HG03060 (cell line): ENCODE measurements at regions not wholly inside any gene's neighbourhood (a gene's known extent, or its start where the extent isn't known, plus 50 kb on each side); places are given as distances from the start of the nearest gene placed in this dataset.

Experiments
- ATAC-seq: cut with Tn5 transposase; IDR thresholded peaks from one replicate; pipeline ENCODE4 v1.9.1; 2021; ENCODE audit warnings: low read depth, moderate number of reproducible peaks; ENCODE audit not compliant: unreplicated experiment

- ATAC-seq = no peak
These were observed 82.5 kb upstream of the CCDC28A start for GRCh38 chr6:138690975-138691594.

GRCh38 chr6:138691595-138692057 lies 81.9 kb upstream of the CCDC28A start:
- ATAC-seq = no peak

- no peak for ATAC-seq
These were observed 81.3 kb upstream of the CCDC28A start for GRCh38 chr6:138692058-138692977.

GRCh38 chr6:138692978-138693909 lies 80.3 kb upstream of the CCDC28A start:
- no peak for ATAC-seq

GRCh38 chr6:138695193-138695592 lies 78.4 kb upstream of the CCDC28A start:
- ATAC-seq = no peak

- ATAC-seq = no peak
These were observed 59.1 kb upstream of the CCDC28A start for GRCh38 chr6:138714493-138714892.

- ATAC-seq = no peak
These were observed 57.6 kb upstream of the CCDC28A start for GRCh38 chr6:138716013-138716412.

GRCh38 chr6:138716971-138717665 lies 56.5 kb upstream of the CCDC28A start:
- no peak for ATAC-seq

GRCh38 chr6:138719011-138719635 lies 54.4 kb upstream of the CCDC28A start:
- ATAC-seq = no peak

GRCh38 chr6:138719744-138720143 lies 53.8 kb upstream of the CCDC28A start:
- no peak for ATAC-seq

GRCh38 chr6:138722425-138723371 lies 50.9 kb upstream of the CCDC28A start:
- no peak for ATAC-seq
